Omental fat pad (tissue), 3 donors: ENCODE measurements at regions not wholly inside any gene's neighbourhood (a gene's known extent, or its start where the extent isn't known, plus 50 kb on each side); places are given as distances from the start of the nearest gene placed in this dataset.
"Not testable (repeated sequence)": the region's sequence is repeated elsewhere in the genome, so short reads cannot be mapped to it uniquely, and the experiment has no call there.

Experiments
- ATAC-seq: fragments of 150-250 bp; one replicate; pipeline ENCODE4 v1.9.1; 2016; ENCODE audit warnings: mild to moderate bottlenecking, moderate library complexity; ENCODE audit not compliant: low FRiP score
- DNase-seq: peaks from one replicate; pipeline ENCODE4 v3.0.0-alpha.2; 2019; ENCODE audit warnings: low spot score
- CTCF ChIP-seq, 3 donors: fragments of 450-650 bp; IDR thresholded peaks; one replicate each; pipeline ENCODE4 v1.5.1; 2016 to 2017; ENCODE audit warnings: antibody characterized with exemption in 3 of 3, mild to moderate bottlenecking in 3 of 3, moderate library complexity in 2 of 3

- DNase-seq (no peak), ATAC-seq (no peak)
- no peak for TF ChIP-seq CTCF (IDR thresholded peaks at IDR 0.05)
These were observed 270.4 kb downstream of the LRATD1 start for GRCh38 chr2:14902953-14903352.

GRCh38 chr2:14903709-14904374, 271.3 kb downstream of the LRATD1 start:
- no peak for TF ChIP-seq CTCF (IDR thresholded peaks at IDR 0.05)
- ATAC-seq (no peak), DNase-seq (no peak)

- not testable (repeated sequence) for DNase-seq, ATAC-seq
These were observed 271.9 kb downstream of the LRATD1 start for GRCh38 chr2:14904378-14904777.

DNA sequence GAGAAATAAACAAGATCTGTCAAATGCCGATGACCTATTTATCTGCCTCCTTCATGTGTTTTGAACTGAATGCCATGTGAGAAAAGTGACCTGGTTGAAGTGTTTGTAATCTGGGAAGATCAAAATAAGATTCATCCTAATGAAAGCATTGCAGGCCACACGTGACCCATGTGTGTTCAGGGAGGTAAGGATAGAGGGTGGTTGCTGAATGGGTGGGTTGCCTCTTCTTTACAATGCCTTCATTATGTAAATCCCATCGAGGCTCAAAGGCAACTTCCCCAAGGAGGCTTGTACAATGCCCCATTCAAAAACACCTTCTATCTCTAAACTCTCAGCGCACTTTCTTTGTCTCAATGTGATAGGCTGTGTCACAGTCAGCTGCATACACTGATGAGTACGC, 273.1 kb downstream of the LRATD1 start:
- TF ChIP-seq CTCF (IDR thresholded peaks at IDR 0.05): no peak
- ATAC-seq: no peak

DNA sequence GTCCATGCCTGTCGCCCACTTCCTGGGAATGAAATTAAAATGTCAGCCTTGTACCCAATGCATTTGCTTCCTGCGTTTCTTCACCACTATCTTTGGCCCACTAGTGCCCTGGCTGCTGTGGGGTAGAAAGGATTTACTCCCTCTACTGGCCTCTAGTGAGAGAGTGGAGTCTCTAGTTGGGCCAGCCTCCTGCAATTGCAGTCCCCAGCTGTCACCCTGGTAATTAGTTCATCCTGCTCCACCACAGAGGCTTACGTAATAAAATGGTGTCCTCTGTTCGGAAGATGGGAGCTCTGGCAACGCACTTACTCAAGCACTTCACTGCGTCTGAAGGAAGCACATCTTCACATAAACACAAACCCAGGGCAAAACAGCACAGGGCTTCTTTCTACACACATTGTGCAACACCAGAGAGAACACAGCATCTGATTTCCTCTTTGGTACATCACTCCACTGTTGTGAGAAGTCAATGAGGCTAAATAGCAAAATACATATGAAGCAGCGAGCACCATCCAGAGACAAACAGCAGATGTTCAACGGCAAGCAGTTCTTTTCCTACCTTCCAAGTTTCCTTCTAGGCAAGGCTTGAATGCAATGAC, 274.6 kb downstream of the LRATD1 start:
- no peak for ATAC-seq

More for the DNA sequence above, 273.1 kb downstream of the LRATD1 start:
- DNase-seq: no peak

GRCh38 chr2:14909795-14910194, 277.3 kb downstream of the LRATD1 start:
- ATAC-seq (no peak), DNase-seq (no peak)
- no peak for TF ChIP-seq CTCF (IDR thresholded peaks at IDR 0.05)

More for the DNA sequence above, 274.6 kb downstream of the LRATD1 start:
- no peak for TF ChIP-seq CTCF (IDR thresholded peaks at IDR 0.05)
- DNase-seq: no peak

DNA sequence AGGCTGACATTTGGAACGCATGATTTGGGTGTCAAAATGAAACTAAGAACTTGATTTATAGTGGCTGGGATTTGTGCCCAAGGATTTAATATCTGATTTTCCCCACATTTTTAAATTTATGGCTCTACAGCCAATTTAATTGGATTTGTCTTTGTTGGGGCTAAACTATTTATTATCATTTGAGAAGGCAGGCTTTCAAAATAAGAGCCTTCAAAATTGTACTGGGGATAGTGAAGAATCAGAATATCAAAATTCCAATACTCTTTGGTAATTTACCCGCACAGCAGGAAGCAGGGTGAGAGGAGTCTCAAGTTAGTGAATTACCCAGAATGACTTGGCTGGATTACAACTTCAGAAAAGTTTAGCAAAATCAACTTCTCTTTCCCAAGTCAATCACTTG, 278.1 kb downstream of the LRATD1 start:
- no peak for ATAC-seq
- DNase-seq: no peak
- no peak for TF ChIP-seq CTCF (IDR thresholded peaks at IDR 0.05)
